Endothelial cell (in vitro differentiated cells): ENCODE measurements at regions not wholly inside any gene's neighbourhood (a gene's known extent, or its start where the extent isn't known, plus 50 kb on each side); places are given as distances from the start of the nearest gene placed in this dataset.

Experiments used
- DNase-seq: peaks from one replicate; pipeline ENCODE4 v3.0.0; 2021; ENCODE audit warnings: low spot score
- H3K27ac Mint-ChIP-seq: one replicate; pipeline ENCODE4 v1.8.0; 2021; ENCODE audit warnings: mixed read lengths, inconsistent platforms; ENCODE audit not compliant: unreplicated experiment
- H3K27me3 Mint-ChIP-seq: one replicate; pipeline ENCODE4 v1.8.0; 2021; ENCODE audit warnings: mild to moderate bottlenecking, moderate library complexity, mixed read lengths, inconsistent platforms; ENCODE audit not compliant: unreplicated experiment
- H3K36me3 Mint-ChIP-seq: one replicate; pipeline ENCODE4 v1.8.0; 2021; ENCODE audit warnings: mild to moderate bottlenecking, low read depth, mixed read lengths, inconsistent platforms; ENCODE audit not compliant: unreplicated experiment
- H3K4me1 Mint-ChIP-seq: one replicate; pipeline ENCODE4 v1.8.0; 2021; ENCODE audit warnings: mild to moderate bottlenecking, mixed read lengths, inconsistent platforms; ENCODE audit not compliant: unreplicated experiment
- H3K4me3 Mint-ChIP-seq: one replicate; pipeline ENCODE4 v1.8.0; 2021; ENCODE audit warnings: mild to moderate bottlenecking, mixed read lengths, inconsistent platforms; ENCODE audit not compliant: unreplicated experiment
- H3K9me3 Mint-ChIP-seq: one replicate; pipeline ENCODE4 v1.8.0; 2021; ENCODE audit warnings: mixed read lengths, inconsistent platforms; ENCODE audit not compliant: unreplicated experiment
- TF ChIP-seq, protein P1 (sequence below): fragments of 200-600 bp; sonication (generic); IDR thresholded peaks from one replicate; pipeline ENCODE4 v1.5.0; 2021; ENCODE audit warnings: antibody characterized with exemption; ENCODE audit not compliant: unreplicated experiment

DNA sequence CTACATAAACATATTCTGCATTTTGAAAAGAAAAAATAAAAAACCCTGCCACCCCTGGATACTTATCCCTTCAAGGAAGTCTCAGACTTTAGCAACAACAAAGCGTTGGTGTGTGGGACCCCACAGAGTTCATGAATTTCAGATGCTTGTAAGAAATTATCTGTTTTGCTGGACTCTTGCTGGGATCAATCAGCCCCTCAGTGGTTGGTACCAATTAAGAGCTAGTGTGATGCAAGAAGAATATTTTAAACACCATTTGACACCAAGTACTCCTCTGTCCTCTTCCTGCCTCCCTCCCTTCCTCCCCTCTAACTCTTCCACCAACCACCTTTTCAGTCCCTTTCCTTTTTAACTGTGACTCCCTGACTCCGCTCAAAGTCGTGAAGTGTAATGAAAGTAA is 51.5 kb downstream of the SST start:
- DNase-seq = no peak
- Mint-ChIP-seq H3K9me3 (no peaks in the 10 kb centered on the region), H3K27me3 (peaks cover 6% of the 10 kb centered on the region), H3K4me1 (no peaks in the 10 kb centered on the region), H3K27ac (no peak overlapping the region), H3K4me3 (no peak overlapping the region), H3K36me3 (no peaks in the 10 kb centered on the region)
- TF ChIP-seq, protein P1, sequence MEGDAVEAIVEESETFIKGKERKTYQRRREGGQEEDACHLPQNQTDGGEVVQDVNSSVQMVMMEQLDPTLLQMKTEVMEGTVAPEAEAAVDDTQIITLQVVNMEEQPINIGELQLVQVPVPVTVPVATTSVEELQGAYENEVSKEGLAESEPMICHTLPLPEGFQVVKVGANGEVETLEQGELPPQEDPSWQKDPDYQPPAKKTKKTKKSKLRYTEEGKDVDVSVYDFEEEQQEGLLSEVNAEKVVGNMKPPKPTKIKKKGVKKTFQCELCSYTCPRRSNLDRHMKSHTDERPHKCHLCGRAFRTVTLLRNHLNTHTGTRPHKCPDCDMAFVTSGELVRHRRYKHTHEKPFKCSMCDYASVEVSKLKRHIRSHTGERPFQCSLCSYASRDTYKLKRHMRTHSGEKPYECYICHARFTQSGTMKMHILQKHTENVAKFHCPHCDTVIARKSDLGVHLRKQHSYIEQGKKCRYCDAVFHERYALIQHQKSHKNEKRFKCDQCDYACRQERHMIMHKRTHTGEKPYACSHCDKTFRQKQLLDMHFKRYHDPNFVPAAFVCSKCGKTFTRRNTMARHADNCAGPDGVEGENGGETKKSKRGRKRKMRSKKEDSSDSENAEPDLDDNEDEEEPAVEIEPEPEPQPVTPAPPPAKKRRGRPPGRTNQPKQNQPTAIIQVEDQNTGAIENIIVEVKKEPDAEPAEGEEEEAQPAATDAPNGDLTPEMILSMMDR = no peak

DNA sequence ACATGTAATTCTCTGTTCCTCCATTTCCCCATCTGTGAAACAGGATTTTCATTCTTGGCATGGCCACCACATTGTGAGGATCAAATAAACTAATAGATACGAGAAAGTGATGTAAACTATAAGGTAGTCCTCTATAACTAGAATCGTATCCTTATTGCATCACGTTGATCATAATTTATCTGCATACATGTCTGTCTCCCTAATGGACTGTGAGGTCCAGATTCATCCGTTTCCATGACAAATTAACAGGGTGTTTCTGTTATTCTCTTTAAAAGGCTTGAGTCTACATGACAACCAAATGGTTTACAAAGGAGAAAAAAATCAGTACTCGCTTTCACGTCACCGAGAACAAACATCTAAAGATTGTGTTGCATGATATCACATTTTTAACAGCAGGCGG is 53.0 kb downstream of the SST start:
- Mint-ChIP-seq H3K4me3 (no peak overlapping the region), H3K27me3 (peaks cover 3% of the 10 kb centered on the region), H3K9me3 (no peaks in the 10 kb centered on the region), H3K4me1 (no peaks in the 10 kb centered on the region), H3K36me3 (no peaks in the 10 kb centered on the region), H3K27ac (no peak overlapping the region)
- no peak for DNase-seq
- TF ChIP-seq, protein P1 = no peak

DNA sequence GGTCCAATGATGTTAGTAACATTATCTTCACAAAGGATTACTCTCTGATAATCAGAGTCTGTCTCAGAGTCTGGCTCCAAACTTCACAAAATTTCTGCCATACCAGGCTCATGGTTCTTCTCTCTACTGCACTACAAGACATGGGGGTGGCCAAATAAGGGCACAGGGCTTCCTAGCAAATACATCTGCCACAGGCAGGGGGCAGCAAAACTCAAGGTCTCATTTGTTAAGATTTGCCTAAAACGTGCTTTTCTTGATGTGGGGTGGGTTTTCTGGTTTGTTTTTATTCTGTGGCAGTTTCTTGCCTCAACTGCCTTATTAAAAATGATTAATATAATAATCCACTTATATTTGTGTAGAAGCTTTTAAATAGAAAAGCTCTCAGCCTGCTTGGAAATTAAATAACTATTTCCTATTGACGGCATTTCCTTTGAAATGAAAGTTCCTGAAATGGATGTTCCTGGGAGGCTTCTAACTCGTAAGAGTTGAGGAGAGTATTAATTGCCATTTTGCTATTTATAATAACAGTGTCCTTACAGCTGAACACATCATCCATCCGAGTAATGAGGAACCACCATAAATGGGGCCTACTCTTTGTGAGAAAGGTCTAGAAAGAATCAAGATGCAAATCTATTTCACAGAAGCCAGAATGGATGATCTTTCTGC is 53.8 kb downstream of the SST start:
- TF ChIP-seq, protein P1 = peak; percentile 81
- peaks cover 3% of the 10 kb centered on the region for H3K27me3 Mint-ChIP-seq

DNA sequence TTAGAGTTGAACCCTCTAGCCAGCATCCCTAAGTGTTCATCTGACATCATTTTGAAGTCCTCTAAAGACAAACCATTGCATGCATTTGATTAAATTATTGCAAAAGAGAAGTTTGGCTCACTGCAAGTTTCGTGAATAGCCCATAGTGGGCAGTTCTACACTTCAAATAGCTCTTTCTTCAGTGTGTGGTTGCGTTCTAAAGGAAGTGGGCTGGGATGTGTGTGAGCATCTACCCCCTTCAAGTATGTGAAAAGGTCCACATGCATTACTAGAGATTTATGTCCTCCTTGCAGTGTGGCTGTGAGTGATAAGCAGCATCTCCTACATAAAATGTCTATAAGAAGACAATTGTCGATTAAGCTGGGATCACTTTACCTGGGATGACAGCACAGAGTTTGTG is 54.6 kb downstream of the SST start:
- Mint-ChIP-seq H3K36me3 (no peaks in the 10 kb centered on the region), H3K27me3 (peaks cover 3% of the 10 kb centered on the region), H3K9me3 (no peaks in the 10 kb centered on the region), H3K4me1 (no peaks in the 10 kb centered on the region), H3K27ac (no peak overlapping the region), H3K4me3 (no peak overlapping the region)
- TF ChIP-seq, protein P1 = no peak
- no peak for DNase-seq

More for the DNA sequence above, 53.8 kb downstream of the SST start:
- Mint-ChIP-seq H3K4me1 (no peaks in the 10 kb centered on the region), H3K4me3 (no peak overlapping the region), H3K36me3 (no peaks in the 10 kb centered on the region), H3K9me3 (no peaks in the 10 kb centered on the region), H3K27ac (no peak overlapping the region)
- DNase-seq = peak; percentile 63

DNA sequence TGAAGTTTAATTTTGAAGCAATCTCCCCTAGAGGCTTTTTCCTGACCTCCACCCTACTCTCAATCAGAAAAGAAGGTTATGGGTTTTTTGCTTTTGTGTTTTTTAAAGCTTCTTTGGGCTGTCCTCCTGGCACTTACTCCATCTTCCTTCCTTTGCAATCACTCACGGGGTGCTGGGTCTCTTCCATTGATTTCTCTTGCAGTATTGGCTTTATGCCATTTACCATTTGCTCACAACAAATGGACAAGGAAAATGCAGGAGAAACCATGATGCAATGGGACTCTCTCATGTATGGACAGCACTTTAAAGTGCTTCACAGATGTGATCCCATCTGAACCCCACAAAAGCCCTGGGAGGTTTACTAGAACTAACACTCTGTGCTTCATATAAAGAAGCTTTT is 57.5 kb downstream of the SST start:
- Mint-ChIP-seq H3K4me3 (no peak overlapping the region), H3K4me1 (no peaks in the 10 kb centered on the region), H3K27me3 (peaks cover 2% of the 10 kb centered on the region), H3K27ac (no peak overlapping the region), H3K9me3 (no peaks in the 10 kb centered on the region), H3K36me3 (no peaks in the 10 kb centered on the region)
- no peak for DNase-seq
- TF ChIP-seq, protein P1 = no peak
